B cell (primary cell): ENCODE measurements at regions not wholly inside any gene's neighbourhood (a gene's known extent, or its start where the extent isn't known, plus 50 kb on each side); places are given as distances from the start of the nearest gene placed in this dataset.

ENCODE experiments used
- ATAC-seq: fragments of 200-7000 bp; cut with Tn5 transposase; one replicate; pipeline ENCODE4 v1.10.0; 2021; ENCODE audit warnings: low read depth, mild to moderate bottlenecking, moderate number of reproducible peaks, moderate library complexity
- CTCF ChIA-PET: fragments of 350-600 bp; sonication (Branson Sonifier 250); formaldehyde crosslinking; loops from one replicate; lab custom pipeline; 2021; ENCODE audit warnings: antibody characterized with exemption, inconsistent platforms; lab: Charles Lee
- POLR2A ChIA-PET: fragments of 350-600 bp; sonication (Branson Sonifier 250); formaldehyde crosslinking; loops from one replicate; lab custom pipeline; 2021; ENCODE audit warnings: antibody characterized with exemption; lab: Charles Lee
- DNase-seq: peaks from one replicate; pipeline ENCODE4 v3.0.0; 2013
- H2AFZ ChIP-seq: 2 replicates; pipeline ENCODE4 v1.6.1; 2012; ENCODE audit warnings: mild to moderate bottlenecking, low read depth, low read length; ENCODE audit not compliant: insufficient read depth, poor library complexity, severe bottlenecking
- H3K27ac ChIP-seq, 2 donors: 1 replicate in 1 of 2; 2 replicates in 1 of 2; pipeline ENCODE4 v1.5.1; 2012 to 2013; ENCODE audit warnings: low read length in 2 of 2, mild to moderate bottlenecking in 2 of 2, moderate library complexity in 1 of 2
- H3K27me3 ChIP-seq, 4 experiments: fragments of 200-600 bp in 1 of 4; sonication (generic) in 1 of 4; replicated peaks in 1 of 4; 1 replicate in 2 of 4; 2 replicates in 2 of 4; pipeline versions ENCODE4 v1.6.1 to v1.7.0; 2013 to 2016; ENCODE audit warnings: low read length in 3 of 4, mild to moderate bottlenecking in 2 of 4, mixed read lengths in 1 of 4, moderate library complexity in 1 of 4; ENCODE audit not compliant: insufficient read depth in 4 of 4, control insufficient read depth in 3 of 4; ENCODE audit errors: control extremely low read depth in 1 of 4
- H3K36me3 ChIP-seq, 2 experiments: replicated peaks in 1 of 2; 1 replicate in 1 of 2; 2 replicates in 1 of 2; pipeline versions ENCODE4 v1.6.1 to v1.7.1; 2013; ENCODE audit warnings: low read length in 1 of 2; ENCODE audit not compliant: insufficient read depth in 2 of 2, control insufficient read depth in 1 of 2; ENCODE audit errors: control extremely low read depth in 1 of 2, extremely low read depth in 1 of 2
- H3K4me1 ChIP-seq, 2 donors: fragments of 200-600 bp in 1 of 2; sonication (generic) in 1 of 2; 1 replicate in 1 of 2; 2 replicates in 1 of 2; pipeline versions ENCODE4 v1.5.1 to v1.6.1; 2013 to 2017; ENCODE audit warnings: low read length in 2 of 2; ENCODE audit not compliant: control insufficient read depth in 2 of 2, insufficient read depth in 2 of 2
- H3K4me2 ChIP-seq: replicated peaks from 2 replicates; pipeline ENCODE3; 2012; ENCODE audit warnings: mild to moderate bottlenecking, low read depth, low read length; ENCODE audit not compliant: poor library complexity, severe bottlenecking
- H3K4me3 ChIP-seq, 5 experiments: fragments of 200-600 bp in 1 of 5; sonication (generic) in 1 of 5; 1 replicate in 3 of 5; 2 replicates in 2 of 5; pipeline versions ENCODE4 v1.5.1 to v1.7.0; 2011 to 2016; ENCODE audit warnings: low read length in 4 of 5, mild to moderate bottlenecking in 4 of 5, low read depth in 2 of 5, control low read depth in 1 of 5, moderate library complexity in 1 of 5; ENCODE audit not compliant: insufficient read depth in 1 of 5; ENCODE audit errors: control extremely low read depth in 1 of 5, extremely low read depth in 1 of 5
- H3K79me2 ChIP-seq: fragments of 200-600 bp; sonication (generic); one replicate; pipeline ENCODE4 v1.6.0; 2016; ENCODE audit warnings: low read length; ENCODE audit not compliant: control insufficient read depth, insufficient read depth
- H3K9ac ChIP-seq: fragments of 200-600 bp; sonication (generic); 2 replicates; pipeline ENCODE4 v1.6.1; 2017; ENCODE audit warnings: mild to moderate bottlenecking, low read length, moderate library complexity
- H3K9me3 ChIP-seq, 3 donors: one replicate each; pipeline versions ENCODE4 v1.6.1 to v1.7.1; 2013; ENCODE audit warnings: low read length in 2 of 3; ENCODE audit not compliant: control insufficient read depth in 2 of 3, insufficient read depth in 1 of 3; ENCODE audit errors: control extremely low read depth in 1 of 3
- H4K20me1 ChIP-seq: 2 replicates; pipeline ENCODE4 v1.6.0; 2012; ENCODE audit warnings: mild to moderate bottlenecking, low read length; ENCODE audit not compliant: insufficient read depth, control insufficient read depth, poor library complexity, severe bottlenecking
- H3K27ac Mint-ChIP-seq: one replicate; pipeline ENCODE4 v1.8.0; 2021; ENCODE audit warnings: mixed read lengths
- H3K27me3 Mint-ChIP-seq: one replicate; pipeline ENCODE4 v1.8.0; 2021; ENCODE audit warnings: mixed read lengths
- H3K4me1 Mint-ChIP-seq: one replicate; pipeline ENCODE4 v1.8.0; 2021; ENCODE audit warnings: mixed read lengths
- H3K4me3 Mint-ChIP-seq: one replicate; pipeline ENCODE4 v1.8.0; 2021; ENCODE audit warnings: mixed read lengths
- H3K9me3 Mint-ChIP-seq: one replicate; pipeline ENCODE4 v1.8.0; 2022; ENCODE audit warnings: mixed read lengths; ENCODE audit not compliant: insufficient read depth
- EZH2 ChIP-seq: IDR thresholded peaks from 2 replicates; pipeline ENCODE4 v1.6.1; 2012; ENCODE audit warnings: borderline replicate concordance, low read depth, mild to moderate bottlenecking, moderate library complexity, low read length; ENCODE audit not compliant: insufficient read depth, poor library complexity, severe bottlenecking
- WGBS: methylation state at CpG from one replicate; pipeline ENCODE4 v1.1.5; 2013; ENCODE audit warnings: missing lambda C conversion rate; ENCODE audit not compliant: insufficient coverage; 5-methylcytosine and 5-hydroxymethylcytosine counted together
- intact Hi-C: fragments of 100-400 bp; cut with micrococcal nuclease; formaldehyde crosslinking; loops from one replicate; pipeline ENCODE4 v1.10.0; 2022
- TF ChIP-seq, protein P1 (sequence below): fragments of 200-600 bp; IDR thresholded peaks from one replicate; pipeline ENCODE4 v1.8.0; 2022; ENCODE audit warnings: antibody characterized with exemption, mild to moderate bottlenecking

DNA sequence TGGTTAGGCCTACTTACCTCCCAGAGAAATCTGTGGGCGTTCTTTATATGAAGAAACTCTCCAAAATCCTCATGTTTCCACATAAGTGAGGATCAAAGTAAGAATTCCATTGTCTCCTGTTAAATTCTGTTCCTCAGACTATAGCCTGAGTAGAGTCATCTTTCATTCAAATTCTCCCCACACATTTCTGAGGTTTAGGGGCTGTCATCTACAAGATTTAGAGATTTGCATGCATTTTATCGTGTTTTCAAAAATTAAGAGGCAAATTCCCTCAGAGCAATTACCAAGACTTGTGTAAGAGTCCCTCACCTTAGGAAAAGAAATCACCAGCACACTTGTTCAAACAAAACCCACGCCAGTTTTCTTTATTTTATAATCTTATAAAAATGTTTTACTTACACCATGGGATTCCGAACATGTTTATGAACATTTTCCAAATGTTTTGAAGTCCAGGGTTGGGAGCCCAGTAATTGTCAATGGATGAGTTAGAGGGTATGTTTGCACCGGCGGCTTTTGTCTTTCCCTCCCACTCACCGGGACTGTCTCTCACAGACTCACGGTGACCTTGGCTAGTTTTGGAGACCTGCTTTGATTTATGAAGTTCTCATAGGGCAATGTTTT lies 367.6 kb downstream of the ENC1 start:
- H3K9me3 Mint-ChIP-seq = no peaks in the 10 kb centered on the region
- 83% methylated on average over 1 of the region's 8 CpGs for WGBS
- peaks cover 14% of the 10 kb centered on the region for H3K27me3 Mint-ChIP-seq

DNA sequence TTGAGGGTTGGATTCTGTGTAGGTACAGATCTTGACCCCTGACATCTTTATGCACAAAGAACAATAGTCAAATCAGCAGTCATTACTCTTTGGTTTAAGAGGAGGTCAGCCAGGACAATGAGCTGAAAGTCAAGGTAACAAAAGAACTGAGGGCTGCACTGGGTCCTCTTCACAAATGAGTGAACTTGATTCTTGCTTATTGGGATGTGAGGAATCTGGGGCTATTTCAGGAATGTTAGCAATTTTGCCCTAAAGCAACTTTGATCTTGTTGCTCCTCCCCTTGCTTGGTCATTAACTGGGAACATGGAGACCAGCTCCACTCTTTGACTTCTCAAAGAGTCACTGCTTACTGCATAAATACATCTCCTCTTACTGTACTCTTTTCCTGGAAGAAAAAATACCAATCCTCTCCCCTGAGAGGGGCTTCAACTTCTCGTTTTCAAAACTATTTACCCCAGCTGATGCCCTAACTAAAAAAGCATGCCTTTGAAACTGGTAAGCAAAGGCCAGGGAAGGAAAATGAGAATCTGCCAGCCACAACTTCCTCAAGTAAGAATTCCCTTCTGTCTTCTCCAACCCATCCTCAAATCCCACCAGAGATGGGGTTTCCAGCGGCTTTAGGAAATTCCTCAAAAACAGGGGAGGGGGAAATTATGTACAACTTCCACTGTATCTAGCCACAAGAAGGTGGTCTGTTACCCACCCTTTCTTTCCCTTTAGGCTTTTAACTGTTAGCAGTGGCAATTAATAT lies 368.3 kb downstream of the ENC1 start:
- ATAC-seq (no peak), DNase-seq (no peak)
- H2AFZ ChIP-seq = no peak overlapping the region
- H4K20me1 ChIP-seq = no peaks in the 10 kb centered on the region
- no peak overlapping the region for H3K4me3 ChIP-seq
- H3K4me2 ChIP-seq = no peak overlapping the region
- WGBS = 60% methylated on average over 1 of the region's 2 CpGs
- no peaks in the 10 kb centered on the region for H3K4me1 ChIP-seq
- no peaks in the 10 kb centered on the region for H3K36me3 ChIP-seq
- no peaks in the 10 kb centered on the region for H3K9me3 Mint-ChIP-seq
- H3K27me3 Mint-ChIP-seq = peaks cover 14% of the 10 kb centered on the region
- intact Hi-C loops = no loop called here
- POLR2A ChIA-PET = no interaction called here
- H3K9me3 ChIP-seq = no peaks in the 10 kb centered on the region
- H3K4me3 Mint-ChIP-seq = no peak overlapping the region
- H3K27ac ChIP-seq = no peak overlapping the region
- no peak for TF ChIP-seq EZH2
- TF ChIP-seq, protein P1, sequence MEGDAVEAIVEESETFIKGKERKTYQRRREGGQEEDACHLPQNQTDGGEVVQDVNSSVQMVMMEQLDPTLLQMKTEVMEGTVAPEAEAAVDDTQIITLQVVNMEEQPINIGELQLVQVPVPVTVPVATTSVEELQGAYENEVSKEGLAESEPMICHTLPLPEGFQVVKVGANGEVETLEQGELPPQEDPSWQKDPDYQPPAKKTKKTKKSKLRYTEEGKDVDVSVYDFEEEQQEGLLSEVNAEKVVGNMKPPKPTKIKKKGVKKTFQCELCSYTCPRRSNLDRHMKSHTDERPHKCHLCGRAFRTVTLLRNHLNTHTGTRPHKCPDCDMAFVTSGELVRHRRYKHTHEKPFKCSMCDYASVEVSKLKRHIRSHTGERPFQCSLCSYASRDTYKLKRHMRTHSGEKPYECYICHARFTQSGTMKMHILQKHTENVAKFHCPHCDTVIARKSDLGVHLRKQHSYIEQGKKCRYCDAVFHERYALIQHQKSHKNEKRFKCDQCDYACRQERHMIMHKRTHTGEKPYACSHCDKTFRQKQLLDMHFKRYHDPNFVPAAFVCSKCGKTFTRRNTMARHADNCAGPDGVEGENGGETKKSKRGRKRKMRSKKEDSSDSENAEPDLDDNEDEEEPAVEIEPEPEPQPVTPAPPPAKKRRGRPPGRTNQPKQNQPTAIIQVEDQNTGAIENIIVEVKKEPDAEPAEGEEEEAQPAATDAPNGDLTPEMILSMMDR = no peak
- H3K79me2 ChIP-seq = no peaks in the 10 kb centered on the region
- H3K27ac Mint-ChIP-seq = no peak overlapping the region
- no peaks in the 10 kb centered on the region for H3K27me3 ChIP-seq
- CTCF ChIA-PET = no interaction called here
- no peaks in the 10 kb centered on the region for H3K4me1 Mint-ChIP-seq
- H3K9ac ChIP-seq = no peak overlapping the region

More for the DNA sequence above, 367.6 kb downstream of the ENC1 start:
- Histone ChIP-seq H2AFZ (no peak overlapping the region), H3K27ac (no peak overlapping the region), H3K4me3 (no peak overlapping the region), H4K20me1 (no peaks in the 10 kb centered on the region), H3K9me3 (no peaks in the 10 kb centered on the region), H3K9ac (no peak overlapping the region), H3K4me2 (no peak overlapping the region), H3K79me2 (no peaks in the 10 kb centered on the region), H3K4me1 (no peaks in the 10 kb centered on the region), H3K27me3 (no peaks in the 10 kb centered on the region), H3K36me3 (no peaks in the 10 kb centered on the region)
- no peak for DNase-seq
- CTCF ChIA-PET = no interaction called here
- POLR2A ChIA-PET = no interaction called here
- intact Hi-C loops = no loop called here
- TF ChIP-seq EZH2 = no peak
- TF ChIP-seq, protein P1 = no peak
- Mint-ChIP-seq H3K27ac (no peak overlapping the region), H3K4me3 (no peak overlapping the region), H3K4me1 (no peaks in the 10 kb centered on the region)
- no peak for ATAC-seq
